HG02678 (cell line): ENCODE measurements at regions not wholly inside any gene's neighbourhood (a gene's known extent, or its start where the extent isn't known, plus 50 kb on each side); places are given as distances from the start of the nearest gene placed in this dataset.

Source experiments
- ATAC-seq: cut with Tn5 transposase; IDR thresholded peaks from one replicate; pipeline ENCODE4 v1.9.1; 2021; ENCODE audit warnings: mild to moderate bottlenecking, moderate library complexity; ENCODE audit not compliant: unreplicated experiment

GRCh38 chr7:85733169-85733915 is 546.5 kb upstream of the SEMA3D start:
- ATAC-seq: no peak

DNA sequence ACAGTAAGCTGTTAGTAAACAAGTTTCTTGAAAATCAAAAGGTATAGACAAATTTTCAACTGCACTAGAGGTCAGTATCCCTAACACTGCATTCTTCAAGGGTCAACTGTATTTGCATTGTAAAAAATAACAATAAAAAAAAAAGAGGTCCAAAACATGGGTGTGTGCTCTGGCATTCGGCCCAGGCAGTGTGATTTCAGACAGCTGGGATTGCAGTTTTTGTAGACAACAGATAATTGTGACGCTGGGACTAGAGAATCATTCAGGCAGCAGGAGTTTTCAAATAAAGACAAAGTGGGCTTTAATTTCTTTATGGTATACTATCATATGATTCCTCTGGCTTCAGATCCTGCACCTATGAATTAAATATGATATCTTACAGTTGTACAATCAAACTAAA is 543.2 kb upstream of the SEMA3D start:
- no peak for ATAC-seq

- ATAC-seq: no peak
These were observed 538.2 kb upstream of the SEMA3D start for GRCh38 chr7:85725026-85725425.

GRCh38 chr7:85719981-85720953 is 533.4 kb upstream of the SEMA3D start:
- no peak for ATAC-seq

DNA sequence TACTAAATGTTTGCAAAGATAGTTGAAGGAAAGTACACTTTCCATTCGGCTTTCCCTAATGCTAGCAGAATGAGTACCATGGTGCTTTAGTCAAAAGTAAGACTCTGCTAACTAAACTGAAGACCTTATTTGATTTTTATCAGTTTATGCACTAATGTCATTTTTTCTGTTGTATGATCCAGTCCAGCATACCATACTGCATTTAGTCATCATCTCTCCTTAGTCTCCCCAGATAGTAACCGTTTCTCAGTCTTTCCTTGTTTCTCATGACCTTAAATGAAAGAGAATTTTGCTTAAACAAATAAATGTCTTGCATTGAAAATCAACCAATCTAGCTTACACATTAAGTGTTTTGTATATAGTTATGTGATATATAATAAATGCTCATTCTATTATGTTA is 529.5 kb upstream of the SEMA3D start:
- no peak for ATAC-seq

DNA sequence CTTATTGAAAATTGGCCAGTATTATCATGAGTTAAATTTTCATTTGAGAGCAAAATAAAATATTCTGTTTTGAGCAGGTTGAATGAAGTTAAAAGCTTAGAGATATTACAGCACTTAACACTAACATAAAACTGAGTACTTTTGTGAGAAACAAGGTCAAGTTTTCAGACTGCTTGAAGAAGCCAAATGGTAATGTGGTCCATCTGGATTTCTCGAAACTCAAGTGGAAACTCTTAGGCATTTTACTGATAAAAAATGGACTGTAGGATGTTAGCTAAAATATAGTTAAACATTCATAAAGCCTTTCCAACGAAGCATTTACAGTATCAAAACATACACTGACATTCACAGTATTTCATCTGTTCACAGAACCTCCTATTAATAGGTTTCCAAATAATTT is 528.1 kb upstream of the SEMA3D start:
- no peak for ATAC-seq

GRCh38 chr7:85714043-85714578 is 527.3 kb upstream of the SEMA3D start:
- ATAC-seq: no peak

GRCh38 chr7:85713171-85713570 is 526.3 kb upstream of the SEMA3D start:
- no peak for ATAC-seq

- ATAC-seq: no peak
These were observed 525.0 kb upstream of the SEMA3D start for GRCh38 chr7:85711894-85712293.

DNA sequence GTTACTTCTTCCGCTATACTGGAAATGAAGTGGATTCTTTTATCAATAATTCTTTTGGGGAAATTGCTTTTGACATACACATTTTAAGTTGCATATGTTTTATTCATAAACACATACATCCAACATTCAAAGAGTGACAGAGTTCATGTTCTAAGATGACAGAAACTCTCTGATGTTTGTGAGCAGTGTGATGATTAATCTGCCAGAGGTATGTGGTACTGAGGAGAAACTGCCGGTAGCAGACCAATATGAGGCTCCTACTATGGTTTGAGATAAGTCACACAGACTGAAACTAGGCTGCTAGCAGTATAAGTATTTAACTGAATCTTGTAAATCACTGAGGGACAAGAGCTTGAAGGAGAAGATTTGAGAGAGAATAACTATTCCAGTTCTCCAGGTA is 524.1 kb upstream of the SEMA3D start:
- no peak for ATAC-seq

GRCh38 chr7:85708221-85708620 is 521.4 kb upstream of the SEMA3D start:
- ATAC-seq: no peak

DNA sequence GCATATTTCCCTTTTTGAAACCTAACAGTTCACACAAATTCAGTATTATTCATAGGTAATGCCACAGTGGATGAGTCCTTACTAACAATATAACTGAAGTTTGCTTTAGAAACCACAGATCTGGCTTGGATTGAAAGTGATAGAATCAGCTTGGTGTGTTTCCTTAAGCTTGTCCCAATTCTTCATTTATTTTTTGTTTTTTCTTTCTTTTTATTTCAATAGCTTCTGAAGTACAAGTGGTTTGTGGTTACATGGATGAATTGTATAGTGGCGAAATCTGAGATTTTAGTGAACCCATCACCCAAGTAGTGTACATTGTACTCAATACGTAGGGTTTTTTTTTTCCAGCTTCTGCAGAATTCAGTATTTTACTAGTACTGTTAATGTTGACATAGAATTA is 518.2 kb upstream of the SEMA3D start:
- no peak for ATAC-seq

- ATAC-seq: no peak
These were observed 516.6 kb upstream of the SEMA3D start for GRCh38 chr7:85703251-85704010.

GRCh38 chr7:85702348-85702747 is 515.5 kb upstream of the SEMA3D start:
- ATAC-seq: no peak

DNA sequence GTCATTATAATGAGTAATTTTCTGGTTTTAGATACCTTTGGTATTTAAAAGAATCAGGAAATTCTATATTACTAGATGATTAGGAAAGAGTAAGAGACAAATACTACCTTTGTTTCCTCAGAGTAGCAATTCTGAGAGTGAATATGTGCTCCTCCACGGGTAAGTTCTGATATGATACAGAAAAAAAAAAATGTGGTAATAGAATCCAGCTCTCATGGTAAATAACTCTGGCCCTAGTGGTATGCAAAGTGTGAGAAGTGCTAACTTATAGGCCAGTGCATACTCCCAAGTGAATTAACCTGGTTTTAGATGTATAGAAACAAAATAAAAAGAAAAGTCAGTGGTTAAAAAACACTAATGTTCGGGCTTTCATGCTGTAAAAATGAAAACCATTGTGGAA is 512.6 kb upstream of the SEMA3D start:
- ATAC-seq: no peak

DNA sequence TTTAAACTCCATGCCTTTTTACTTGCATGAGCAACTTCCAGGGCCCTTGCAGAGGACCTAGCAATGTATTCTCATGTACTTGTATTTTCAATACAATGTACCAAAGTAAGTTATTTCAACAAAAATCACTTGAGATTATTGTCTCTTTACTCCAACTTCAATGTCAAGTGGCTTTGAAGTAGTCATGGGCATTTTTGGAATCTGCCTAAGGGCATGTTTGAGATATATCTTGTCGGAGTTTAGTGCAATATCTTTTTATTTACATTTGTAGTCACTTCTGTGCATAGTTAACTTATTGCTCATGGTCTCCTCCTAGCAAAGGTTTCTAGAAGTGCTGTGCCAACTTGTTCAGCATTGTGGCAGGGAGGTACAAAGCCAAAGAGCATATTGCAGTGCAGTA is 508.7 kb upstream of the SEMA3D start:
- no peak for ATAC-seq

- ATAC-seq: no peak
These were observed 508.2 kb upstream of the SEMA3D start for GRCh38 chr7:85695041-85695440.

- no peak for ATAC-seq
These were observed 506.5 kb upstream of the SEMA3D start for GRCh38 chr7:85693326-85693725.

- ATAC-seq: no peak
These were observed 501.9 kb upstream of the SEMA3D start for GRCh38 chr7:85688712-85689111.

- no peak for ATAC-seq
These were observed 499.7 kb upstream of the SEMA3D start for GRCh38 chr7:85686401-85687181.
